ENCODE measurements at regions not wholly inside any gene's neighbourhood (a gene's known extent, or its start where the extent isn't known, plus 50 kb on each side); places are given as distances from the start of the nearest gene placed in this dataset.

GRCh38 chr15:34684351-34684750 lies 70.4 kb downstream of the GJD2 start:
- H3K4me1 ChIP-seq (ENCODE audit: control insufficient read depth in 1 of 2, insufficient read depth in 2 of 2, low read length in 2 of 2): peaks cover 11% of the 10 kb centered on the region in 2 experiments
- TF ChIP-seq ZBTB33 (IDR thresholded peaks at IDR 0.05; ENCODE audit: extremely low read depth, insufficient replicate concordance, low read length): no peak
- TF ChIP-seq TCF7L2 (IDR thresholded peaks at IDR 0.05; ENCODE audit: borderline replicate concordance, extremely low read depth, insufficient read depth, insufficient read length): no peak
- no peak for TF ChIP-seq YY1 (IDR thresholded peaks at IDR 0.05; ENCODE audit: extremely low read depth, insufficient replicate concordance, low read depth, low read length)
- no peak for TF ChIP-seq SRF (IDR thresholded peaks at IDR 0.05; ENCODE audit: low read depth)
- RAD21 ChIA-PET (ENCODE audit: low non-redundant PET in 1 of 2, low total read pairs in 2 of 2, uncharacterized antibody in 2 of 2, unreplicated experiment in 2 of 2): no interaction called here
- no peaks in the 10 kb centered on the region for H3K9me2 ChIP-seq (ENCODE audit: insufficient read depth)
- no peak overlapping the region for H3K4me2 ChIP-seq (ENCODE audit: low read length)
- CTCF ChIA-PET: no interaction called here
- no peaks in the 10 kb centered on the region for H4K20me1 ChIP-seq (ENCODE audit: insufficient read depth)
- intact Hi-C loops (cut with micrococcal nuclease): no loop called here
- no peaks in the 10 kb centered on the region for H3K79me2 ChIP-seq (ENCODE audit: insufficient read depth, low read length)
- H3K9me3 ChIP-seq (ENCODE audit: control insufficient read depth in 1 of 2, insufficient read depth in 1 of 2, low read depth in 1 of 2, low read length in 2 of 2): 0 out of 4 replicates have a peak, but pooled peaks cover 0 to 3% of the 10 kb centered on the region in 2 experiments
- H3K9ac ChIP-seq (ENCODE audit: low read length): no peak overlapping the region
- no peak overlapping the region for H2AFZ ChIP-seq (ENCODE audit: low read depth, low read length, poor library complexity, severe bottlenecking)
- no TSS peak for BruUV-seq (replicated peaks)
- POLR2A ChIA-PET: no interaction called here
- no peaks in the 10 kb centered on the region for H3K36me3 ChIP-seq (ENCODE audit: control insufficient read depth in 1 of 2, insufficient read depth in 2 of 2, low read length in 2 of 2)
- no peak for ATAC-seq
- no peak overlapping the region for H3K27ac ChIP-seq (ENCODE audit: low read depth, low read length)
- no peak overlapping the region for H3K4me3 ChIP-seq (replicated peaks in 1 of 2; ENCODE audit: low read depth in 1 of 2, low read length in 2 of 2)
- H3K27me3 ChIP-seq (ENCODE audit: insufficient read depth, low read length): no peaks in the 10 kb centered on the region
- no peak for DNase-seq (ENCODE audit: low read depth, low spot score)

GRCh38 chr15:34682674-34683073 lies 72.1 kb downstream of the GJD2 start:
- no peaks in the 10 kb centered on the region for H3K9me2 ChIP-seq (ENCODE audit: insufficient read depth)
- ATAC-seq (peak; percentile 95), DNase-seq (ENCODE audit: low read depth, low spot score) (peak; percentile 72)
- peak overlapping the region in 1 of 2 experiments; percentile 26; a peak in 2 of 4 replicates for H3K4me3 ChIP-seq (replicated peaks in 1 of 2; ENCODE audit: low read depth in 1 of 2, low read length in 2 of 2)
- no peaks in the 10 kb centered on the region for H3K9me3 ChIP-seq (ENCODE audit: control insufficient read depth in 1 of 2, insufficient read depth in 1 of 2, low read depth in 1 of 2, low read length in 2 of 2)
- H3K4me2 ChIP-seq (ENCODE audit: low read length): peak overlapping the region; percentile 72
- no peak overlapping the region for H3K9ac ChIP-seq (ENCODE audit: low read length)
- H3K27me3 ChIP-seq (ENCODE audit: insufficient read depth, low read length): no peaks in the 10 kb centered on the region
- H4K20me1 ChIP-seq (ENCODE audit: insufficient read depth): no peaks in the 10 kb centered on the region
- H3K4me1 ChIP-seq (ENCODE audit: control insufficient read depth in 1 of 2, insufficient read depth in 2 of 2, low read length in 2 of 2): peaks cover 11% of the 10 kb centered on the region in 2 experiments
- TF ChIP-seq JUND (IDR thresholded peaks at IDR 0.05): peak; percentile 84
- 0 out of 2 replicates have a peak, but pooled peaks have one; percentile 22 for TF ChIP-seq CEBPB (IDR thresholded peaks at IDR 0.05; ENCODE audit: low read depth)
- TF ChIP-seq FOSL1 (IDR thresholded peaks at IDR 0.05; ENCODE audit: low read depth): peak; percentile 78
- TF ChIP-seq MAX (IDR thresholded peaks at IDR 0.05): no peak
- no peak for TF ChIP-seq ATF3 (IDR thresholded peaks at IDR 0.05)
- TF ChIP-seq SP1 (IDR thresholded peaks at IDR 0.05; ENCODE audit: low read depth): peak; percentile 50
- TF ChIP-seq TCF7L2 (IDR thresholded peaks at IDR 0.05; ENCODE audit: borderline replicate concordance, extremely low read depth, insufficient read depth, insufficient read length): peak; percentile 78
- TF ChIP-seq CBX3 (IDR thresholded peaks at IDR 0.05; ENCODE audit: low read depth): no peak
- no peak for TF ChIP-seq SIN3A (IDR thresholded peaks at IDR 0.05; ENCODE audit: low read depth)
- no TSS peak for BruUV-seq (replicated peaks)
- peak overlapping the region; percentile 93 for H2AFZ ChIP-seq (ENCODE audit: low read depth, low read length, poor library complexity, severe bottlenecking)
- POLR2A ChIA-PET: interaction anchor here (0.8 kb wide), 1 partner anchor 287 kb away, joined by 3 read pairs; the partner anchor contains the start of gene AQR
- CTCF ChIA-PET: interaction anchor here (0.9 kb wide), 1 partner anchor 25 kb away, joined by 3 read pairs; no protein-coding TSS in a partner anchor
- H3K27ac ChIP-seq (ENCODE audit: low read depth, low read length): no peak overlapping the region; the same call in 1 of the 2 replicates
- RAD21 ChIA-PET (ENCODE audit: low non-redundant PET in 1 of 2, low total read pairs in 2 of 2, uncharacterized antibody in 2 of 2, unreplicated experiment in 2 of 2): no interaction called here
- H3K36me3 ChIP-seq (ENCODE audit: control insufficient read depth in 1 of 2, insufficient read depth in 2 of 2, low read length in 2 of 2): no peaks in the 10 kb centered on the region
- H3K79me2 ChIP-seq (ENCODE audit: insufficient read depth, low read length): no peaks in the 10 kb centered on the region
- intact Hi-C loops (cut with micrococcal nuclease): no loop called here
